K562 (cell line): ENCODE measurements at regions not wholly inside any gene's neighbourhood (a gene's known extent, or its start where the extent isn't known, plus 50 kb on each side); places are given as distances from the start of the nearest gene placed in this dataset.

Experiments used
- ATAC-seq: fragments of 200-7000 bp; cut with Tn5 transposase; 3 replicates; pipeline ENCODE4 v1.9.1; 2020; ENCODE audit warnings: moderate library complexity
- BruUV-seq: library from RNA; stranded (reverse); fragments of 400-500 nt; replicated peaks from 2 replicates; lab custom pipeline; 2021; lab: Mats Ljungman, UMichigan
- CTCF ChIA-PET: fragments of 300-600 bp; formaldehyde crosslinking; extraction: SDS; loops from one replicate; lab custom pipeline; 2021; ENCODE audit warnings: low intra/inter-chr PET ratio; lab: Yijun Ruan, JAX
- POLR2A ChIA-PET: fragments of 300-600, 350-650 bp; sonication (Branson Sonifier 250); formaldehyde crosslinking; extraction: SDS; loops from one replicate; lab custom pipeline; 2021; ENCODE audit warnings: antibody characterized with exemption, inconsistent platforms; lab: Yijun Ruan, JAX
- DNase-seq, 4 experiments: peaks; one replicate each; pipeline versions ENCODE4 v3.0.0 to v3.0.0-alpha.2; 2011 to 2018; ENCODE audit warnings: low spot score in 3 of 4, mixed read lengths in 3 of 4; ENCODE audit errors: extremely low read depth in 1 of 4
- FAIRE-seq: peaks from 2 replicates; lab custom pipeline; 2011; peaks lifted over from hg19 to GRCh38; lab: Jason Lieb, UNC
- H2AFZ ChIP-seq: 2 replicates; pipeline ENCODE4 v1.6.0; 2011; ENCODE audit warnings: low read depth, low read length, control low read depth, inconsistent platforms
- H3K27ac ChIP-seq: fragments of 200-600 bp; 3 replicates; pipeline ENCODE4 v1.8.0; 2011; ENCODE audit warnings: low read depth, mild to moderate bottlenecking, control low read depth, inconsistent platforms, low read length, moderate library complexity, mixed read lengths; ENCODE audit errors: extremely low read depth
- H3K27me3 ChIP-seq, 2 experiments: fragments of 300-600 bp in 1 of 2; 2 replicates in 1 of 2; 3 replicates in 1 of 2; pipeline versions ENCODE4 v1.6.0 to v1.8.0; 2011; ENCODE audit warnings: inconsistent platforms in 2 of 2, low read length in 2 of 2, mild to moderate bottlenecking in 1 of 2, mixed read lengths in 1 of 2, moderate library complexity in 1 of 2; ENCODE audit not compliant: control insufficient read depth in 2 of 2, insufficient read depth in 2 of 2
- H3K36me3 ChIP-seq: fragments of 300-600 bp; 3 replicates; pipeline ENCODE4 v1.8.0; 2011; ENCODE audit warnings: mild to moderate bottlenecking, low read length, inconsistent platforms; ENCODE audit not compliant: control insufficient read depth, insufficient read depth
- H3K4me1 ChIP-seq, 2 experiments: fragments of 200-600 bp in 1 of 2; replicated peaks in 1 of 2; 2 replicates in 1 of 2; 3 replicates in 1 of 2; pipeline versions ENCODE4 v1.5.1 to v1.8.0; 2011; ENCODE audit warnings: inconsistent platforms in 2 of 2, low read length in 2 of 2, mild to moderate bottlenecking in 1 of 2, mixed read lengths in 1 of 2, moderate library complexity in 1 of 2; ENCODE audit not compliant: control insufficient read depth in 2 of 2, insufficient read depth in 2 of 2
- H3K4me2 ChIP-seq: 2 replicates; pipeline ENCODE4 v1.6.1; 2011; ENCODE audit warnings: low read length, control low read depth, inconsistent platforms, mixed read lengths; ENCODE audit not compliant: insufficient read depth
- H3K4me3 ChIP-seq: fragments of 200-600 bp; sonication (generic), shearing (Covaris generic); 2 replicates; pipeline ENCODE4 v1.5.1; 2016; ENCODE audit warnings: control low read depth, inconsistent platforms
- H3K79me2 ChIP-seq: fragments of 200-600 bp; 3 replicates; pipeline ENCODE4 v1.8.0; 2011; ENCODE audit warnings: low read length, inconsistent platforms; ENCODE audit not compliant: control insufficient read depth, insufficient read depth
- H3K9ac ChIP-seq, 2 experiments: 2 replicates each; pipeline versions ENCODE4 v1.6.0 to v1.6.1; 2011; ENCODE audit warnings: low read depth in 2 of 2, low read length in 2 of 2, control low read depth in 1 of 2, inconsistent platforms in 1 of 2, mild to moderate bottlenecking in 1 of 2, mixed read lengths in 1 of 2; ENCODE audit not compliant: insufficient read depth in 1 of 2
- H3K9me1 ChIP-seq: one replicate; pipeline ENCODE4 v1.6.0; 2011; ENCODE audit warnings: inconsistent platforms, mild to moderate bottlenecking, low read length, moderate library complexity; ENCODE audit not compliant: control insufficient read depth, insufficient read depth
- H3K9me3 ChIP-seq: replicated peaks from 2 replicates; pipeline ENCODE4 v1.5.1; 2011; ENCODE audit warnings: low read depth, low read length, inconsistent platforms; ENCODE audit not compliant: control insufficient read depth, insufficient read depth
- H4K20me1 ChIP-seq: replicated peaks from 2 replicates; pipeline ENCODE4 v1.6.1; 2011; ENCODE audit warnings: low read length, inconsistent platforms, mixed read lengths; ENCODE audit not compliant: control insufficient read depth, insufficient read depth
- ARID1B ChIP-seq: fragments of 450-650 bp; IDR thresholded peaks from 2 replicates; pipeline ENCODE4 v1.6.1; 2016; ENCODE audit warnings: antibody characterized with exemption, mild to moderate bottlenecking, inconsistent platforms
- CBFA2T3 ChIP-seq: fragments of 450-650 bp; IDR thresholded peaks from 2 replicates; pipeline ENCODE4 v1.6.1; 2017
- ELF1 ChIP-seq: fragments of 200-800 bp; sonication (Bioruptor generic); IDR thresholded peaks from 2 replicates; pipeline ENCODE4 v1.6.1; 2016; ENCODE audit warnings: missing genetic modification characterization, missing compliant biosample characterization
- FOSL1 ChIP-seq: fragments of 200-800 bp; sonication (Bioruptor generic); conservative IDR thresholded peaks from 2 replicates; pipeline ENCODE4 v1.6.1; 2016; ENCODE audit warnings: missing genetic modification characterization, missing compliant biosample characterization
- SOX6 ChIP-seq: fragments of 450-650 bp; IDR thresholded peaks from 2 replicates; pipeline ENCODE4 v1.6.1; 2014; ENCODE audit warnings: mild to moderate bottlenecking
- STAT5B ChIP-seq: fragments of 250-450 bp; sonication (Bioruptor Pico); IDR thresholded peaks from 2 replicates; pipeline ENCODE4 v1.8.0; 2021; ENCODE audit warnings: mild to moderate bottlenecking, inconsistent platforms
- TEAD4 ChIP-seq, 2 experiments: sonication (generic) in 1 of 2; formaldehyde crosslinking in 1 of 2; IDR thresholded peaks; 2 replicates each; pipeline versions ENCODE4 v1.6.1 to v1.8.0; 2012 to 2022; ENCODE audit warnings: borderline replicate concordance in 1 of 2, inconsistent platforms in 1 of 2, low read length in 1 of 2, mild to moderate bottlenecking in 1 of 2, missing genetic modification reagents in 1 of 2
- WGBS: fragments of 100-300 bp; shearing (Covaris generic); methylation state at CpG from one replicate; pipeline ENCODE4 v1.1.6; 2016; ENCODE audit warnings: low coverage, mixed read lengths; ENCODE audit not compliant: insufficient coverage; ENCODE audit errors: missing lambda C conversion rate; 5-methylcytosine and 5-hydroxymethylcytosine counted together
- in situ Hi-C: fragments of 300-500 bp; cut with MboI; formaldehyde crosslinking; loops from 4 replicates; pipeline ENCODE4 v1.15.0; 2018; ENCODE audit warnings: inconsistent platforms, mixed read lengths
- intact Hi-C: fragments of 100-400 bp; cut with micrococcal nuclease; formaldehyde crosslinking; loops from 2 replicates; pipeline ENCODE4 v1.14.2; 2022
- TF ChIP-seq, protein P1 (sequence below): IDR thresholded peaks from 2 replicates; pipeline ENCODE4 v1.6.1; 2011; ENCODE audit warnings: borderline replicate concordance, low read depth, mild to moderate bottlenecking, moderate library complexity, low read length; ENCODE audit not compliant: insufficient read depth, poor library complexity, severe bottlenecking

- FAIRE-seq, result peak; percentile 19
- BruUV-seq, result no TSS peak
- CTCF ChIA-PET, result no interaction called here
These were observed 141.6 kb upstream of the CPSF6 start for GRCh38 chr12:69097619-69098368.

DNA sequence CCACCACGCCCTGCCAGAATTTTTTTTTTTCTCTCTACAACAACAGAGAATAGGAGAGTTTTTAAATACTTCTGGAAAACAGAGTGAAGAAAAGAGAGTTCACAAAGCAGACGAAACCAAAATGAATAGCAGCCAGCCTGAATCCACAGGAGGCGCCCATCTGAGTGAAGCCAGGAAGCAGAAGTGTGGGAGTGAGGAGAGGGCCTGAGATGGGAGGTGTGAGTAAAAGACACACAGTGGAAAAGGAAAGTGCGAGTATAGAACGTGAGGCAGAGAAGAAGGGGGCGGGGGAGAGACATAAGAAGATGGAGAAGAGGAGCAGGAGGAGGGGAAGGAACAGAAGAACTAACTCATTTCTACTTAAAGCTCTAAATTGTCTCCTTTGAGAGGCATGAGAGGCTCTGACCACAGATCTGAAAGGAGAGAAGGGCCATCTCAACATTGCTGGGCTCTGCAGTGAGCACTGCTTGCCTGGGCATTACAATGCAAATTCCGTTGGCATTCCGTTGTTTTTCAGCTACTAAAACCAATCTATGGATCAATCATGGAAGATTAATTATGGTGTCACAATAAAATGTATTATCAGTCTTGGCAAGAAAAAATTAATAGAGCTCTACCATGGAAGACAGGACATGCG, 140.1 kb upstream of the CPSF6 start:
- no peak overlapping the region for H3K9ac ChIP-seq
- no peak overlapping the region for H3K27ac ChIP-seq
- no peak for TF ChIP-seq STAT5B
- TF ChIP-seq, protein P1, sequence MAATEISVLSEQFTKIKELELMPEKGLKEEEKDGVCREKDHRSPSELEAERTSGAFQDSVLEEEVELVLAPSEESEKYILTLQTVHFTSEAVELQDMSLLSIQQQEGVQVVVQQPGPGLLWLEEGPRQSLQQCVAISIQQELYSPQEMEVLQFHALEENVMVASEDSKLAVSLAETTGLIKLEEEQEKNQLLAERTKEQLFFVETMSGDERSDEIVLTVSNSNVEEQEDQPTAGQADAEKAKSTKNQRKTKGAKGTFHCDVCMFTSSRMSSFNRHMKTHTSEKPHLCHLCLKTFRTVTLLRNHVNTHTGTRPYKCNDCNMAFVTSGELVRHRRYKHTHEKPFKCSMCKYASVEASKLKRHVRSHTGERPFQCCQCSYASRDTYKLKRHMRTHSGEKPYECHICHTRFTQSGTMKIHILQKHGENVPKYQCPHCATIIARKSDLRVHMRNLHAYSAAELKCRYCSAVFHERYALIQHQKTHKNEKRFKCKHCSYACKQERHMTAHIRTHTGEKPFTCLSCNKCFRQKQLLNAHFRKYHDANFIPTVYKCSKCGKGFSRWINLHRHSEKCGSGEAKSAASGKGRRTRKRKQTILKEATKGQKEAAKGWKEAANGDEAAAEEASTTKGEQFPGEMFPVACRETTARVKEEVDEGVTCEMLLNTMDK, result peak; percentile 79
- 1% methylated on average over 8 of the region's 9 CpGs for WGBS
- no peaks in the 10 kb centered on the region for H3K9me1 ChIP-seq
- CTCF ChIA-PET, result no interaction called here
- H3K4me2 ChIP-seq, result no peak overlapping the region
- no peaks in the 10 kb centered on the region for H3K4me1 ChIP-seq
- H3K27me3 ChIP-seq, result peaks cover 6 to 19% of the 10 kb centered on the region in 2 experiments; a peak in 3 of 5 replicates
- H2AFZ ChIP-seq, result no peak overlapping the region
- no peaks in the 10 kb centered on the region for H3K79me2 ChIP-seq
- ATAC-seq (peak; percentile 69), FAIRE-seq (no peak), DNase-seq (peak in 1 of 4 experiments; percentile 11)
- BruUV-seq, result no TSS peak
- H4K20me1 ChIP-seq, result no peaks in the 10 kb centered on the region
- H3K4me3 ChIP-seq, result no peak overlapping the region
- POLR2A ChIA-PET, result interaction anchor here (1.2 kb wide), 1 partner anchor 159 kb away, joined by 3 read pairs; no protein-coding TSS in a partner anchor
- H3K9me3 ChIP-seq, result no peaks in the 10 kb centered on the region
- intact Hi-C loops (no loop called here), in situ Hi-C loops (no loop called here)
- H3K36me3 ChIP-seq, result no peaks in the 10 kb centered on the region

More at GRCh38 chr12:69097619-69098368, 141.6 kb upstream of the CPSF6 start:
- POLR2A ChIA-PET, result interaction anchor here (0.9 kb wide), 1 partner anchor 146 kb away, joined by 3 read pairs; no protein-coding TSS in a partner anchor
- Histone ChIP-seq H3K27me3 (peaks cover 2 to 19% of the 10 kb centered on the region in 2 experiments; a peak in 3 of 5 replicates), H3K9me3 (no peaks in the 10 kb centered on the region), H3K79me2 (no peaks in the 10 kb centered on the region), H3K9ac (no peak overlapping the region), H3K36me3 (no peaks in the 10 kb centered on the region), H4K20me1 (no peaks in the 10 kb centered on the region), H3K27ac (no peak overlapping the region), H2AFZ (no peak overlapping the region), H3K4me1 (no peaks in the 10 kb centered on the region), H3K4me2 (no peak overlapping the region), H3K9me1 (no peaks in the 10 kb centered on the region), H3K4me3 (no peak overlapping the region)
- in situ Hi-C loops (no loop called here), intact Hi-C loops (no loop called here)
- no peak for DNase-seq
- no peak for ATAC-seq
- WGBS, result 0% methylated on average over 6 of the region's 6 CpGs
- TF ChIP-seq ARID1B (0 out of 2 replicates have a peak, but pooled peaks have one; percentile 9), SOX6 (peak; percentile 71), TEAD4 (IDR thresholded peaks at IDR 0.05; ENCODE audit: low read length) (peak; percentile 50; the same call in 1 of the 2 replicates), TEAD4 (CRISPR knock-in tag; IDR thresholded peaks at IDR 0.05; ENCODE audit: borderline replicate concordance) (no peak), FOSL1 (tag) (0 out of 2 replicates have a peak, but pooled peaks have one; percentile 12), ELF1 (tag) (no peak), CBFA2T3 (peak; percentile 32; the same call in 1 of the 2 replicates)
